Jurkat, Clone E6-1 (cell line): ENCODE measurements at regions not wholly inside any gene's neighbourhood (a gene's known extent, or its start where the extent isn't known, plus 50 kb on each side); places are given as distances from the start of the nearest gene placed in this dataset.
"Not testable (repeated sequence)": the region's sequence is repeated elsewhere in the genome, so short reads cannot be mapped to it uniquely, and the experiment has no call there.

ENCODE experiments used
- DNase-seq: peaks from one replicate; pipeline ENCODE4 v3.0.0-alpha.2; 2011; ENCODE audit warnings: low read depth, low spot score
- H3K4me3 ChIP-seq: 2 replicates; pipeline ENCODE4 v1.5.1; 2011; ENCODE audit warnings: mild to moderate bottlenecking, low read length, control low read depth, moderate library complexity

DNA sequence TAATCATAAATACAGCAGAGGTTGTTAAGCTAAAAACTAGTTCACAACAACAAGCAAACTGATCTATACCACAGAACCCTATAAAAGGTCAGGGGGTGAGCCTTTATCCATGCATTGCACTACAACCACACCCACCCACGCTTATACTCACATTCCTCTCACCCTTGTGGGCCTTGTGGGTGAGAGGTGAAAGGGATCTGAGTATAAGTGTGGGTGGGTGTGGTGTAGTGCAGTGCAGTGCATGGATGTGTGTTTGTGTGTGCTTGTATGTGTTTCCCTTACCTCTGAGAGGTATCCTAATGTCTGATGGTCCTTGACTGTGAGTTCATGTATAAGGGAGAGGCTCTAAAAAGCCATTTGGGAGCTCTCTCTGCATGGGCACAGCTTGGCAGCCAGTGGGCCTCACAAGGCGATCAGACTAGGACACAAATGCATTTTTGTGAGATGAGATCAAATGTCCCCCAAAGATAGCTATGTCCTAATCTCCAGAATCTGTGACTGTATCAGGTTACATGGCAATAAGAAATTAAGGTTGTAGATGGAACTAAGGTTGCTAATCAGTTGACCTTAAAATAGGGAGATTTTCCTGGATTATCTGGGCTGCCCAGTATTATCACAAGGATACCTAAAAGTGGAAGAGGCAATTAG is 95.5 kb upstream of the DPT start:
- H3K4me3 ChIP-seq: no peak overlapping the region
- no peak for DNase-seq

GRCh38 chr1:168825129-168825528 is 96.1 kb upstream of the DPT start:
- no peak for DNase-seq

GRCh38 chr1:168825820-168826219 is 96.8 kb upstream of the DPT start:
- no peak overlapping the region for H3K4me3 ChIP-seq
- DNase-seq: no peak

More at GRCh38 chr1:168825129-168825528, 96.1 kb upstream of the DPT start:
- no peak overlapping the region for H3K4me3 ChIP-seq

- DNase-seq: no peak
- H3K4me3 ChIP-seq: no peak overlapping the region
These were observed 97.3 kb upstream of the DPT start for GRCh38 chr1:168826269-168826668.

DNA sequence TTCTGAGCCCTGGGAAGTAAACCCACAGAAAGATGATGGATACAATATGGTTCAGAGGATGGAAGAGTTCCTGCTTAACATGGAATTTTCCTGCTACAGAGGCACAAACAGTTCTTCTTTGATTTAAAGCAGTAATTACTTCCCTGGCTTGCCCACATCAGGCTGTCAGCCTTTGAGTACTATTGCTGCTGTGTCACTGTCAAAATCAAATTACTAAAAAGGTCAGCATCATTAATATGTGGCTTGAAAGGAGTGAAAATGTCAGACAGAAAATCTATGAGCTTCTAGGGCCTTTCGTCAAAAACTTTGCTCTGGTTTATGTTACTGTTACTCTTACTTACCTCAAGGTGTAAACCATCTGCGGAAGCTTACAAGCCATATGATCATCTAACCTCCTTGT is 98.6 kb upstream of the DPT start:
- H3K4me3 ChIP-seq: no peak overlapping the region

GRCh38 chr1:168829876-168830275 is 100.9 kb upstream of the DPT start:
- H3K4me3 ChIP-seq: no peak overlapping the region
- DNase-seq: no peak

More for the DNA sequence above, 98.6 kb upstream of the DPT start:
- DNase-seq: no peak

- no peak for DNase-seq
- H3K4me3 ChIP-seq: no peak overlapping the region
These were observed 101.6 kb upstream of the DPT start for GRCh38 chr1:168830562-168830961.

DNA sequence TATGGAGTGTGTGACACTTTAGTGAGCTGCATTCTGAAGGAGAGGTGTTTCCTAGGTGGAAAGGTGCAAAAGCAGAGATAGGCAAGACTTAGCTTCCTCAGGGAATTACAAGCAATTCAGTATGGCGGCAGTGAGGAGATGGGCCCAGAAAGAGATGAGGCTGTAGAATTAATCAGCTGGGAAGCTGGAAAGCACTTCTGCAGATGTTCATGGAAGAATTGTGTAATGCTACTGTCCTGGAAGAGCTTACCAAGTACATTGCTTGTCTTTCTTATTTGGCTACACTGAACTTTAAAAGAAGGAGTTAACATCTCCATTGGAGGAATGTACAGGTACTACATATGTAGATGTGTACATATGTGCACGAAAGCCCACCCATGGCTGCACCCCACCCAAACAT is 103.7 kb upstream of the DPT start:
- no peak for DNase-seq
- H3K4me3 ChIP-seq: no peak overlapping the region

DNA sequence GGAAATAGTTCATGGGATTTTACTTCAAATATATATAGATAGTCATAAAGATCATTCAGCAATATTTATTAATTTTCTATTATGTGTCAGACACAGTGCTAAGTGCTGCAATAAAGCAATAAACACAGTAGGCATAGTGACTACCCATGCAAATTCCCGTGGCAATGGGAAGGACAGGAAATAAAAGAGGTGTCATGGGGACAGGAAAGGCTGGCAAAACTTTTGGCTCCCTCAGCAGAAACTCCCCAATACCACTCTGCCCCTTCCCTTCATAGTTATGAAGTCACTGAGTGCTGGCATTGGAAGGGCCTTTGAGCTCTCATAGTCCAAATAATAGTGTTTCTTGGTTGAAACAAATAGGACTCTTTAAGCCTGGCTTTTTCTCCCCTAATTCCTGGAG is 104.4 kb upstream of the DPT start:
- no peak overlapping the region for H3K4me3 ChIP-seq
- no peak for DNase-seq

DNA sequence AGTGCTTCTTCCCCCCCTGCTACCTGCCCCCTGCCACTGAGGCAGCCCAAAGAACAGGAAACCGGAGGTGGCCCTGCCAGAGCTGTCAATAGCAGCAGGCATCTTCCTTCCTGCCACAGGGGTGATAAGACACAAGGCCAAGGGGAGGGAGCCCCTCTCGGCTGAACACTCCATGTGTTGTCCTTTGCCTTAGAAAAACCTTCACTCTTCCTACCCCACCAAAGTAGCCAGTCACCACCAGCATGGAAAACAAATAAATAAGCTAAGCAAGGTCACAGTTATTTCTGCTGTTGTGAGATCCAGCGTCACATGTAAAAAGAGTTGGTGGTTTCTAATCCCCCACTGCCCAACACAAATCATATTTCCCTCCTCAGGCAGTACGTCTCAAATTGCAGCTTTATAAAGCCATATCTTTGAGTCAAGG is 104.8 kb upstream of the DPT start:
- DNase-seq: peak; percentile 38
- no peak overlapping the region for H3K4me3 ChIP-seq

DNA sequence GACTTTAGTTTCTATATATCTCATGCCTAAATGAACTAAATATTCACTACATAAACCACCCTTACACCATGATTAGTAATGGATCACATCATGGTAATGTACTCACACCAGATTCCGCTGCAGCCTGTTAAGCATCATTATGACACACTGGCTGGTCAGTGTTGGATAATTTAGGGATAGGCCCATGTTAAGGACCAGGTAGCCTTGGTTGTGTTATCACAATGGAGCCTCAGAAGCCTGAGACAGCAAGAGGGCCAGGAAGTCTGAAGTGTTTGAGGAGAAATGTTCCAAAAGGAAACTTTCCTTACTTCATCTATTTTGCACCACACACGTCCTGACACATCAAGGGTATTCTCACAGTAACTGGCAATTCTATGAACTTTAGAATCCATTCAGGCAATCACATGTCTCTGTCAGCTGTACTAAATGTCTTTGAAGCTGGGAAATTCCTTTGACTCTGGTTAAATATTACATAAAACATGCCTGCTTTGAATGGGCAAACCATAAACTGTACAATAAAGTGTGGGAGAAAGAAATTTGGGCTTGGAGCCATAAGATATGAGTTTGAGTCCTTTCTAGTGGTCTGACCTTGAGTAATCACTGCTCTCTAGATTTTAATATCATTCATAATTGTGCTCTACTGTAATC is 105.3 kb upstream of the DPT start:
- no peak for DNase-seq
- H3K4me3 ChIP-seq: no peak overlapping the region

DNA sequence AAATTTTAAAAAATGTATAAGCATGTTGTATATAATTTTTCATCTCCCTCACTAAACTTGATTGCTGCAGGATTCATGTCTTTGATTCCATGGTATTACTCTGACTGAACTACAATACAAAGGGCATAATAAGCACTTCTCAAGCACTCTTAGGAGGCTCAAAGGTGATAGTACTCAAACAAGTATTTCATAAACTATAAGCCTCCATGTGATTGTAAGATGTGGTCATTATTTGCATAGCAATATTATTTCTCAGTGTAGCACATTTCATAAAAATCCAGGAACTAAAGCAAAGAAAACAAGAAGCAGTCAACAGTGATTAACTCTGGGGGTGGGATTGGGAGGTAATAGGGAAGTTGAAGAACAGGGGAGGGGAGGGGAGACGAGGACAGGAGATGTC is 106.2 kb upstream of the DPT start:
- no peak overlapping the region for H3K4me3 ChIP-seq
- DNase-seq: no peak

GRCh38 chr1:168835791-168836190 is 106.8 kb upstream of the DPT start:
- DNase-seq: no peak
- H3K4me3 ChIP-seq: no peak overlapping the region

- DNase-seq: no peak
These were observed 107.5 kb upstream of the DPT start for GRCh38 chr1:168836469-168836868.

GRCh38 chr1:168837230-168837629 is 108.2 kb upstream of the DPT start:
- DNase-seq, H3K4me3 ChIP-seq: not testable (repeated sequence)

More at GRCh38 chr1:168836469-168836868, 107.5 kb upstream of the DPT start:
- H3K4me3 ChIP-seq: no peak overlapping the region

- no peak overlapping the region for H3K4me3 ChIP-seq
- no peak for DNase-seq
These were observed 113.3 kb upstream of the DPT start for GRCh38 chr1:168842306-168842705.

- DNase-seq: no peak
These were observed 113.9 kb upstream of the DPT start for GRCh38 chr1:168842916-168843315.

DNA sequence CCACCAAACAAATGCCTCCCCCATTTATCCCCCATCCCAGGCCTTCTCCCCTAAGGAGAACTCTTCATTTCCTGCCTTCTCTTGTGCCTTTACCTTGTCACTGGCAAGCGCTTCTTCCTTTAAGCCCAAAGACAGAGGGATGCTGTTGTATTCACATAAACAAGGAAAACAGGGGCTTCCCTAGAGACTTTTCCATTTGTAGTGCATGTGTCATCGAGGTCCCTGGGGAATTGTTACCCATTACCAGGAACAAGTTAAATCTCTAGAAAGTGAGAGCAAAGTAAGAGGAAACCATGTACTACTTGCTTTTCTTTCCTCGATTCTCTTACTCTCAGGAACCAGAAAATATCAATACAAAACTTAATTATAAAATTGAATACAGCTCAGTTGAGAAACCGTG is 114.4 kb upstream of the DPT start:
- DNase-seq: no peak
- no peak overlapping the region for H3K4me3 ChIP-seq

More at GRCh38 chr1:168842916-168843315, 113.9 kb upstream of the DPT start:
- H3K4me3 ChIP-seq: no peak overlapping the region

DNA sequence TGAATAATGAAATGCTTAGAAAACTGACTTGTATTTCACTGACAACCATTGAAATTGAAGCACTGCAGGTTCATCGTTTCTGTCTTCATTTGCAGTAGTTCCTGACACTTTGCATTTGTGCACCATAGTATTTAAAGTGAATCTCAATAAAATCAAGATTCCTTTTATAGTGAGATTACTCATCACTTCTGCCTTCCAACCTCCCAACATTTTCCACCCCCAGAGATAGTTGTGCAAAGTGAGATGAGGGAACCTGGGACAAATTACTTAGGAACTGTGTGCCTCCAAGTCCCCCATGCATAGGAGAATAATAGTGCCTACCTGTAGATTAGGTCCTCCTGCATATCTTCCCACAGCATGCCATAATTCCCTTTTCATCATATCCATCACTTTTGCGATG is 114.9 kb upstream of the DPT start:
- H3K4me3 ChIP-seq: no peak overlapping the region
- no peak for DNase-seq

- DNase-seq: no peak
- no peak overlapping the region for H3K4me3 ChIP-seq
These were observed 116.1 kb upstream of the DPT start for GRCh38 chr1:168845140-168845539.

GRCh38 chr1:168848051-168848450 is 119.0 kb upstream of the DPT start:
- H3K4me3 ChIP-seq: no peak overlapping the region
- no peak for DNase-seq
